LHCN-M2 (cell line): ENCODE measurements at regions not wholly inside any gene's neighbourhood (a gene's known extent, or its start where the extent isn't known, plus 50 kb on each side); places are given as distances from the start of the nearest gene placed in this dataset.

Source experiments
- DNase-seq: peaks from one replicate; pipeline ENCODE4 v3.0.0-alpha.2; 2012; ENCODE audit warnings: low read depth

DNA sequence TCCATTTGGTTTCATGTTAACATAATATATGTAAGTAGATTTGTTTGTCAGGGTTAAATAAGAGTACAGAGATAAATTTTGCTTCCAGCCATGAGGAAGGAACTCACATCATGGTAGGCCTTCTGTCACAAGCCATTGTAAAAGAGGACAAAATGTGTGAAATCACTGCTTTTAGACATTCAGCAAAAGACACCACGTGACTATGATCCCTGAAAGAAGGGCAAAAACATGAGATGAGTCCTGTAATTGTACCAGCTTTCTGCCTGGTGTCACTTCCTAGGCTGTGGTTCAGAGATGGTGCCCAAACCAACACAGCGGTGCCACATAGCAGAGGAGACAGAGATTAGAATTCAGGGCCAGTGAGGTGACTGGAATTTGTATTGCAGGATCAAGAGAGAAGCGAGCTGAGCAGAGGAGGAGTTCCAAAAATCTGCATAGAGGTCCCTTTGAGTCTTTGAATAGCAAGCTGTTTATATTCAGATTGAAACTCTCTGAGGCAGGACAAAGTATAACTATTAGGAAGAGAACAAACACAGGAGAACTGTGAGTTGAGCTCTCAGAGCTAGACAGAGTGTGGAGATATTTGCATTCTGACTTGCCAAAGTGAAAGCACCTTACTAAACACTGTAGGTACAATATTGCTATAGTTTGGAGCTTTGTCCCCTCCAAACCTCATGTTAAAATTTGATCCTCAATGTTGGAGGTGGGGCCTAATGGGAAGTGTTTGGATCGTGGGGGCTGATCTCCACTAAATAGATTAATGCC, 52.6 kb upstream of the PDE7B start:
- DNase-seq = no peak
